ENCODE measurements at regions not wholly inside any gene's neighbourhood (a gene's known extent, or its start where the extent isn't known, plus 50 kb on each side); places are given as distances from the start of the nearest gene placed in this dataset.

DNA sequence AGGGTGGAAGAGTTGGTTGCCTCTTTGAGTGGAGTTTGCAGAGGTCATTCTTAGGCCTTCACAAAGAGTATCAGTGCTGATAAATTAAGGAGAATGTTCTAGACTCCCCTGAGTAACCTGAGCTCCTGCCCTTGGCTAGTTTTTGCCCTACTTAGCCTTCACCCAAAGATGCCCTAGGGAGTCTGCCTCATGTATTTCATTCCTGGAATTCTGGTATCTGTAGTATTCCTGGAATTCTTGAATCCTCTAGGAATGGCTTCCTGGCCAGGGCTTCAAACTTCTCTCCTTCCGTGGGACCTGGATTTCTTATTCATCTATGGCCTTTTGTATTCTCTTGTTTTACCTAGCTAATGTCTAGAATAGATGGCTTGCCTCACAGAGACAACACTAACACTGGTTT is 701.1 kb downstream of the NOVA1 start:
- FAIRE-seq (no peak), DNase-seq (ENCODE audit: low spot score in 2 of 2) (no peak)

DNA sequence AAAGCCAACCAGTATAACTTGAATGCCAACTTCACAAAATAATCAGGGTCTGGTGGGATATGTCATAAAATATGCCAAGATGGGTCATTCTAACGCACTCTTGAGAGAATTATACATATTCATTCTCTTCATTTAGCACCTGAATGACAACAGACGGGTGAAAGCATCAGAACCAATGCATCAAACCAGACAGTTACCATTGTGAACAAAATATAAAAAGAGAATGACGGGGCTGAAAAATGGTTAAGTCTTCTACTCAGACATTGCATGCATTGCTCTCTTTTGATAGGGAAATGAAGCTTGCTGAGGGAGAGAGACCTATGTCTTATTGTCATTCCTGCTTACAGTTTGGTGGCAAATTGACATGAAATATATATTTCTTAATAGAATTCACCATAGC is 702.1 kb downstream of the NOVA1 start:
- no peak for DNase-seq (ENCODE audit: low spot score in 2 of 2)
- FAIRE-seq = no peak

GRCh38 chr14:25887251-25887878 is 710.5 kb downstream of the NOVA1 start:
- no peak for FAIRE-seq
- DNase-seq (ENCODE audit: low spot score in 2 of 2) = no peak

- DNase-seq (ENCODE audit: low spot score in 2 of 2) (no peak), FAIRE-seq (no peak)
Observed at GRCh38 chr14:25884657-25885056, 713.2 kb downstream of the NOVA1 start.

DNA sequence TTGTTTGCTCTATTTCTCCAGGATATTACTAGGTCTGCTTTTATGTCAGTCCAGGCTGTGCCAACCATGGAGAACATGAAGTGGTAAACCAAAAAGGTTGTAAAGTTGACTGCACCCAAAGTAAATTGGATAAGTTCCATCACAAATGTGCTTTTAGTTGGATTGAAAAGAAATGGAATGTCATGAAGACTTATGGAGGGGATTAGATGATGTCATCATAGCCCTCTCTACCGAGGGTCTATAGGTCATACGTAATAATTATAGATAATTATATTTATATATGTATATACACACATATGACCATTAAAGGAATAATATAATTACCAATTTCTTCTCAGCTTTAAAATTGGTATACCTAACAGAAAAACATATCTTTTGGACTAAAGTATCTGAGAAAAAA is 714.9 kb downstream of the NOVA1 start:
- no peak for FAIRE-seq
- no peak for DNase-seq (ENCODE audit: low spot score in 2 of 2)

DNA sequence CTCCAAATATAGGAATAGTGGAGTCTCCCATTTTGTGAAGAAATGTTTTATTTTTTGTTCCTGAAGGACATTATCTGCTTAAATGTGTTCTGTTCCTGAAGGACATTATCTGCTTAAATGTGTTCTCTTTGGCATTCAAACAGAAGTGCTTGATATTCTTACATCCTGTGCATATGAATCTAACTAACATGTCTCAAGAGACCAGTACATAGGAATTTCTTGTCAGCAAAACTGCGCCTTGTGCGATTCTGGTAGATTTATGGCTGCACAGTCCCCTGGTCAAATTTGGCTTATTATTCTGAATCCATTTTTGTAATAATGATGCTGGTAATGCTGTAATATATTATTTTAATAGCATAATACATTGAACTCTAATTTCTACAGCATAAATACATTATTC is 722.4 kb downstream of the NOVA1 start:
- DNase-seq (ENCODE audit: low spot score in 2 of 2) = no peak
- FAIRE-seq = no peak

- FAIRE-seq = no peak
- DNase-seq (ENCODE audit: low spot score in 2 of 2) = no peak
Observed at GRCh38 chr14:25869854-25870253, 728.0 kb downstream of the NOVA1 start.

DNA sequence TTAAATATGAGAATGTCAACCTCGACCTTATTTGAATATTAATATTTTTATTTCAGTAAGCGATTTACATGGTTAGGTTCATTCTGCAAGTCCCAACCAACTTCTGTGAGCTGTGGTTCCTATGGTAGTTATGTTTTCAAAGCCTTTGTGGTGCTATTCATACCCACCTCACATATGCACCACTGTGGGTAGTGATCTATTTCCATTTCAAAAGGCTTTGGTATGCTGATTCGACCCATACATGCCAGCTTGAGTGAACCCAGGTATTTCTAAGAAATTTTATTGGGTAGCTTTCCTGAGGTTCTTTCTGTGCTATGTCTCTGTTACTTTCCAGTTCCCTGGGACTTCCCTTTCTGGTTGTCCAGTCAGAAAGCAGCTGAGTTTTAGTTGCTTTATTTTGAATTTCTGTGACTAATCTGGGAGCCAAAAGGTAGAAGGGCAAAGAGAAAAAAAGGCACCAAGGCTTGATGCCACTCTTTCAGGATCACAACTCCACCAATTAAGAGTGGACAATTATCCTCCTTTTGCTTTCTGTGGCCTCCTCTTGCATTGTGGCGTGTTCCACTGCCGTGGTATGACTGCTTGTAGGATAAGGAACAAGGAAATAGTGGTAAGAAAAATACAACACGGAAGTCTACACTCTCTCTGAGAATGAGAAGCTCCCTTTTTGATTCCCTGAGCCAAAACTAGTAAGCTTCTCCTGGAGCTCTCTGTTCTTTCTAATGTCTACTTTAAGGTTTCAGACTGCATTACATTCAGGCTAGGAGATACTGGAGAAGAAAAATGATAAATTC is 729.1 kb downstream of the NOVA1 start:
- DNase-seq (ENCODE audit: low spot score in 2 of 2) (no peak), FAIRE-seq (no peak)

- no peak for DNase-seq (ENCODE audit: low spot score in 2 of 2)
- no peak for FAIRE-seq
Observed at GRCh38 chr14:25861406-25861805, 736.4 kb downstream of the NOVA1 start.

GRCh38 chr14:25848601-25849000 is 749.2 kb downstream of the NOVA1 start:
- FAIRE-seq (no peak), DNase-seq (ENCODE audit: low spot score in 2 of 2) (no peak)

GRCh38 chr14:25846246-25846645 is 751.6 kb downstream of the NOVA1 start:
- FAIRE-seq (no peak), DNase-seq (ENCODE audit: low spot score in 2 of 2) (no peak)

GRCh38 chr14:25843481-25844470 is 754.1 kb downstream of the NOVA1 start:
- FAIRE-seq = no peak
- no peak for DNase-seq (ENCODE audit: low spot score in 2 of 2)

DNA sequence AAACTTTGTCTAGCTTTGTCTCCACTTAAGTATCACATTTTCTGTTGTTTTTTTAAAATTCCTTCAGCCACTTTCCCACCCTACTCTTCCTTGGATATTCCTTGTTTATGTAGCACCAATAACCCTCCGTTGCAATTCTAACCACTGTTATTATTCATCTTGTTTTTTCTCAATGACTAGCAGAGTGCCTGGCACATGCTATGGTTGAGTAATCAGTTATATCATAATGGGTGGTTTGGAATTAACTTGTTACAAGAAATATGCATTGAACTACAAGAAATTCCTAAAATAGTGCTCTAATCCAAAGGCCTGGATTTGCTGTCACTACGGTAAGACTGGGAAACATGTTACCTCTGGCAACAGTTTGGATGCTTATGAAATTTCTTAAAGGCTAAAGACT is 756.6 kb downstream of the NOVA1 start:
- FAIRE-seq = no peak
- no peak for DNase-seq (ENCODE audit: low spot score in 2 of 2)

- FAIRE-seq (no peak), DNase-seq (ENCODE audit: low spot score in 2 of 2) (no peak)
Observed at GRCh38 chr14:25837551-25837965, 760.3 kb downstream of the NOVA1 start.

GRCh38 chr14:25836636-25837035 is 761.2 kb downstream of the NOVA1 start:
- FAIRE-seq = no peak
- DNase-seq (ENCODE audit: low spot score in 2 of 2) = no peak

GRCh38 chr14:25833341-25834126 is 764.3 kb downstream of the NOVA1 start:
- DNase-seq (ENCODE audit: low spot score in 2 of 2) (peak in 1 of 2 donors; percentile 10), FAIRE-seq (peak; percentile 61)

DNA sequence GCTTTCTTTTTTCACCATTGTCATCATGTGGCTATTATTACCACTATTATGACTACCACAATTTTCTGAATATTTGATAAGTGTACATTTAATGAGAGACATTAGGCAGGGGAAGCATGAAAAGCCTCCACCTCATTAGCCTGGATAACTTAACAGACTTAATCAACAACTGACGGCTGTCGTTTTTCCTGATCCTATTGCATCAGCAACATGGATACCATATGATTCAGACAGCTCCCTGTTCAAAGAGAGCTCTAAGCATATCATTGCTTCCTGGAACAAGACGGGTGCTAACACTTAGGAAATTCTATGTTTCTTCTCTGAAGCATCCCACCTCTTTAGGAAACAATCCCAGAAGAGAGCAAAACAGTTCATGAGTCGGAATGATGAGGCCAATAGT is 765.2 kb downstream of the NOVA1 start:
- no peak for FAIRE-seq
- no peak for DNase-seq (ENCODE audit: low spot score in 2 of 2)

GRCh38 chr14:25828562-25828961 is 769.3 kb downstream of the NOVA1 start:
- DNase-seq (ENCODE audit: low spot score in 2 of 2) (no peak), FAIRE-seq (no peak)

DNA sequence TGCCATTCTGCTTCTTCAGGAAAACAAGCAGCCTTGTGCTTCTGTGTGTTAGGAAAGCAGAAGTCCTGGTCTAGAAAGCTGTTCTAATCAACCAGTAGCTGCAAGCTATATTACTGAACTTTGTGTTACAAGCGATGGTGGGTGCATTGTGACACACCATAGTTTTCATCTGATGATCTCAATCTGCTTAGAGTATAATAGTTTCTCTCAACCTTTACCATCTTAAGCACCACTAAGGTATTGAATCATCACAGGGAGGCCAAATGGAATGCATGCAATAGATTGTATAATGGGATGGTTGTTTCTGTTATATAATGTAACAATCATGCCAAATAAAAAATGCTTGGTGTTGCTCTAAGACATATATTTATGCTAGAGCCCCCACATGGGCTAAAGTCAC is 771.7 kb downstream of the NOVA1 start:
- DNase-seq (ENCODE audit: low spot score in 2 of 2) = no peak
- FAIRE-seq = no peak

DNA sequence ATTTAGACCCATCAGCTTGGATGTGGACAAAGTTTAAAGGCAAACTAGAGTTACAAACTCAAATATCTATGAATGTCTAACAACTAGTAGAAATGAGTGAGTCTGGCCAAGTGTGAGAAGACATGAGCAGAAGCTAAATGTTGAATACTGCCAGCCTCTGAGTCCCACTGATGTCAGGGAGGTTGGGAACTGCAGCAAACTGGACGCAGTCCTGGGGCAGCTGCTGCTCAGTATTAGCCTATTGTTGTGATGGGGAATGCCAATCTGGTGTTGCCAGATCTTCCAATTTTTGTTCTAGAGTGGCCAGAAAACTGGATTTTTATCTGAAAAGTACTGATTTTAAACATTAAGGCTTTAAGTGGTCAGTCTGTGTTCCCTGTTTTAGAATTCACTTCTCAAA is 770.4 kb upstream of the STXBP6 start:
- FAIRE-seq (no peak), DNase-seq (ENCODE audit: low spot score in 2 of 2) (no peak)

All from frontal cortex (tissue), 3 donors.